Ishikawa (cell line): ENCODE measurements at regions not wholly inside any gene's neighbourhood (a gene's known extent, or its start where the extent isn't known, plus 50 kb on each side); places are given as distances from the start of the nearest gene placed in this dataset.

Experiments
- CEBPB ChIP-seq: IDR thresholded peaks from 2 replicates; pipeline ENCODE4 v1.6.1; 2012
- CREB1 ChIP-seq: IDR thresholded peaks from 2 replicates; pipeline ENCODE4 v1.6.1; 2012; ENCODE audit warnings: low read depth
- EGR1 ChIP-seq: IDR thresholded peaks from 2 replicates; pipeline ENCODE4 v1.6.1; 2012
- EP300 ChIP-seq: IDR thresholded peaks from 2 replicates; pipeline ENCODE4 v1.6.1; 2012; ENCODE audit warnings: borderline replicate concordance
- FOXM1 ChIP-seq: IDR thresholded peaks from 2 replicates; pipeline ENCODE4 v1.6.1; 2012; ENCODE audit warnings: low read depth, borderline replicate concordance
- MAX ChIP-seq: IDR thresholded peaks from 2 replicates; pipeline ENCODE4 v1.6.1; 2012
- TAF1 ChIP-seq: IDR thresholded peaks from 2 replicates; pipeline ENCODE4 v1.6.1; 2012; ENCODE audit warnings: low read depth, mild to moderate bottlenecking
- TEAD4 ChIP-seq: IDR thresholded peaks from 2 replicates; pipeline ENCODE4 v1.6.1; 2012
- YY1 ChIP-seq: IDR thresholded peaks from 2 replicates; pipeline ENCODE4 v1.6.1; 2012; ENCODE audit warnings: low read depth
- ZBTB7A ChIP-seq: IDR thresholded peaks from 2 replicates; pipeline ENCODE4 v1.6.1; 2012; ENCODE audit warnings: low read depth
- TF ChIP-seq, protein P1 (sequence below): IDR thresholded peaks from 2 replicates; pipeline ENCODE4 v1.6.1; 2012; ENCODE audit warnings: low read depth, mild to moderate bottlenecking

GRCh38 chr13:58994777-58995176, 1169.0 kb downstream of the DIAPH3 start:
- TF ChIP-seq FOXM1 (no peak), MAX (no peak), EGR1 (no peak), EP300 (no peak), CREB1 (no peak), TAF1 (no peak), ZBTB7A (no peak), YY1 (no peak), CEBPB (no peak), TEAD4 (no peak)
- TF ChIP-seq, protein P1, sequence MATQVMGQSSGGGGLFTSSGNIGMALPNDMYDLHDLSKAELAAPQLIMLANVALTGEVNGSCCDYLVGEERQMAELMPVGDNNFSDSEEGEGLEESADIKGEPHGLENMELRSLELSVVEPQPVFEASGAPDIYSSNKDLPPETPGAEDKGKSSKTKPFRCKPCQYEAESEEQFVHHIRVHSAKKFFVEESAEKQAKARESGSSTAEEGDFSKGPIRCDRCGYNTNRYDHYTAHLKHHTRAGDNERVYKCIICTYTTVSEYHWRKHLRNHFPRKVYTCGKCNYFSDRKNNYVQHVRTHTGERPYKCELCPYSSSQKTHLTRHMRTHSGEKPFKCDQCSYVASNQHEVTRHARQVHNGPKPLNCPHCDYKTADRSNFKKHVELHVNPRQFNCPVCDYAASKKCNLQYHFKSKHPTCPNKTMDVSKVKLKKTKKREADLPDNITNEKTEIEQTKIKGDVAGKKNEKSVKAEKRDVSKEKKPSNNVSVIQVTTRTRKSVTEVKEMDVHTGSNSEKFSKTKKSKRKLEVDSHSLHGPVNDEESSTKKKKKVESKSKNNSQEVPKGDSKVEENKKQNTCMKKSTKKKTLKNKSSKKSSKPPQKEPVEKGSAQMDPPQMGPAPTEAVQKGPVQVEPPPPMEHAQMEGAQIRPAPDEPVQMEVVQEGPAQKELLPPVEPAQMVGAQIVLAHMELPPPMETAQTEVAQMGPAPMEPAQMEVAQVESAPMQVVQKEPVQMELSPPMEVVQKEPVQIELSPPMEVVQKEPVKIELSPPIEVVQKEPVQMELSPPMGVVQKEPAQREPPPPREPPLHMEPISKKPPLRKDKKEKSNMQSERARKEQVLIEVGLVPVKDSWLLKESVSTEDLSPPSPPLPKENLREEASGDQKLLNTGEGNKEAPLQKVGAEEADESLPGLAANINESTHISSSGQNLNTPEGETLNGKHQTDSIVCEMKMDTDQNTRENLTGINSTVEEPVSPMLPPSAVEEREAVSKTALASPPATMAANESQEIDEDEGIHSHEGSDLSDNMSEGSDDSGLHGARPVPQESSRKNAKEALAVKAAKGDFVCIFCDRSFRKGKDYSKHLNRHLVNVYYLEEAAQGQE: no peak
